GM12891 (cell line): ENCODE measurements at regions not wholly inside any gene's neighbourhood (a gene's known extent, or its start where the extent isn't known, plus 50 kb on each side); places are given as distances from the start of the nearest gene placed in this dataset.

ENCODE experiments used
- POLR2A ChIP-seq: IDR thresholded peaks from 2 replicates; pipeline ENCODE4 v1.6.1; 2011; ENCODE audit warnings: low read depth, low read length, control low read depth
- POLR2AphosphoS5 ChIP-seq: IDR thresholded peaks from 2 replicates; pipeline ENCODE4 v1.6.1; 2011; ENCODE audit warnings: low read depth, low read length, control low read depth

- TF ChIP-seq POLR2A (no peak), POLR2AphosphoS5 (no peak)
Measured at GRCh38 chr10:78778444-78779338, 290.1 kb upstream of the ZMIZ1 start.
